ENCODE measurements at regions not wholly inside any gene's neighbourhood (a gene's known extent, or its start where the extent isn't known, plus 50 kb on each side); places are given as distances from the start of the nearest gene placed in this dataset.

GRCh38 chrX:18003876-18004275, 142.8 kb upstream of the RAI2 start:
- H3K27ac ChIP-seq (ENCODE audit: low read length), result no peak overlapping the region
- H3K27me3 ChIP-seq (ENCODE audit: insufficient read depth, low read depth, low read length), result no peaks in the 10 kb centered on the region
- TF ChIP-seq REST (IDR thresholded peaks at IDR 0.05; ENCODE audit: borderline replicate concordance), result no peak
- no peak for TF ChIP-seq EP300 (conservative IDR thresholded peaks at IDR 0.05; ENCODE audit: poor library complexity, severe bottlenecking)
- TF ChIP-seq TAF1 (IDR thresholded peaks at IDR 0.05; ENCODE audit: low read depth), result no peak
- no peak for TF ChIP-seq RAD21 (conservative IDR thresholded peaks at IDR 0.05)
- TF ChIP-seq MXI1 (conservative IDR thresholded peaks at IDR 0.05; ENCODE audit: poor library complexity, severe bottlenecking), result no peak
- TF ChIP-seq SMC3 (conservative IDR thresholded peaks at IDR 0.05; ENCODE audit: poor library complexity), result no peak
- TF ChIP-seq POLR2AphosphoS5 (IDR thresholded peaks at IDR 0.05), result no peak
- TF ChIP-seq CTCF (IDR thresholded peaks at IDR 0.05; ENCODE audit: poor library complexity, severe bottlenecking), result no peak
- TF ChIP-seq EZH2 (IDR thresholded peaks at IDR 0.05; ENCODE audit: borderline replicate concordance, insufficient read depth, low read length, poor library complexity, severe bottlenecking), result no peak
- H3F3A ChIP-seq (ENCODE audit: insufficient read depth, low read length, poor library complexity, severe bottlenecking), result no peaks in the 10 kb centered on the region
- no peak overlapping the region for H2AFZ ChIP-seq (ENCODE audit: low read depth, low read length)
- H3K36me3 ChIP-seq (ENCODE audit: insufficient read depth, low read length), result no peaks in the 10 kb centered on the region
- no peaks in the 10 kb centered on the region for H4K20me1 ChIP-seq (ENCODE audit: insufficient read depth)
- no peak overlapping the region for H3K4me2 ChIP-seq (ENCODE audit: low read length)
- no peaks in the 10 kb centered on the region for H3K79me2 ChIP-seq (replicated peaks; ENCODE audit: insufficient read depth, low read length)
- H3K9me3 ChIP-seq (ENCODE audit: low read length), result no peaks in the 10 kb centered on the region
- H3K4me3 ChIP-seq (ENCODE audit: low read length), result no peak overlapping the region
- no peak overlapping the region for H3K9ac ChIP-seq (ENCODE audit: low read length)
- no peaks in the 10 kb centered on the region for H3K9me2 ChIP-seq (ENCODE audit: insufficient read depth, low read length)

GRCh38 chrX:18002791-18003190, 141.7 kb upstream of the RAI2 start:
- Histone ChIP-seq H3K4me2 (ENCODE audit: low read length) (no peak overlapping the region), H3K9me2 (ENCODE audit: insufficient read depth, low read length) (no peaks in the 10 kb centered on the region), H3K4me3 (ENCODE audit: low read length) (no peak overlapping the region), H3K27ac (ENCODE audit: low read length) (no peak overlapping the region), H3K27me3 (ENCODE audit: insufficient read depth, low read depth, low read length) (no peaks in the 10 kb centered on the region), H2AFZ (ENCODE audit: low read depth, low read length) (no peak overlapping the region), H3K9me3 (ENCODE audit: low read length) (no peaks in the 10 kb centered on the region), H3K9ac (ENCODE audit: low read length) (no peak overlapping the region), H4K20me1 (ENCODE audit: insufficient read depth) (no peaks in the 10 kb centered on the region), H3F3A (ENCODE audit: insufficient read depth, low read length, poor library complexity, severe bottlenecking) (no peaks in the 10 kb centered on the region), H3K79me2 (replicated peaks; ENCODE audit: insufficient read depth, low read length) (no peaks in the 10 kb centered on the region), H3K36me3 (ENCODE audit: insufficient read depth, low read length) (no peaks in the 10 kb centered on the region)
- TF ChIP-seq POLR2AphosphoS5 (IDR thresholded peaks at IDR 0.05) (no peak), EP300 (conservative IDR thresholded peaks at IDR 0.05; ENCODE audit: poor library complexity, severe bottlenecking) (no peak), TAF1 (IDR thresholded peaks at IDR 0.05; ENCODE audit: low read depth) (no peak), CTCF (IDR thresholded peaks at IDR 0.05; ENCODE audit: poor library complexity, severe bottlenecking) (no peak), MXI1 (conservative IDR thresholded peaks at IDR 0.05; ENCODE audit: poor library complexity, severe bottlenecking) (no peak), EZH2 (IDR thresholded peaks at IDR 0.05; ENCODE audit: borderline replicate concordance, insufficient read depth, low read length, poor library complexity, severe bottlenecking) (no peak), REST (IDR thresholded peaks at IDR 0.05; ENCODE audit: borderline replicate concordance) (no peak), RAD21 (conservative IDR thresholded peaks at IDR 0.05) (no peak), SMC3 (conservative IDR thresholded peaks at IDR 0.05; ENCODE audit: poor library complexity) (no peak)
